ENCODE measurements at regions not wholly inside any gene's neighbourhood (a gene's known extent, or its start where the extent isn't known, plus 50 kb on each side); places are given as distances from the start of the nearest gene placed in this dataset.

GRCh38 chr4:180665481-180665880, 1577.7 kb upstream of the TENM3 start:
- no peak for DNase-seq

GRCh38 chr4:180665994-180666824, 1577.0 kb upstream of the TENM3 start:
- DNase-seq, result peak; percentile 68

DNA sequence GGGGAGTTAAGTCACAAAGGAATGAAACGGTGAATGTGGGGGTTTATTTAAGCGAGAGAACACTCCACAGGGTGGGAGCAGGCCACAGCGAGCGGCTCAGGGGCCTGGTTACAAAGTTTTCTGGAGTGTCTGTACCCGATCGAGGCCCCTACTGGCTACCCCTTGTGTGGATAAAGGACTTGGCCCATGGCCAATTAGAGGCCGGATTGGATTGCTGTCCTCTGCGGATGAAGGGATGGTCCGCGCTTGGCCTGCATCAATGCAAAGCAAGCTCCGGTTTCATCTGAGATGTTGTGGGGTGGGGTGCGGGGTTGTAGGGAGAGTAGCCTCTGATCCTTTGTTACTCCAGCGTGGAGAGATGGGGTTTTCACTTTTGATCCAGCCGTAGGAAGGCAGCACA, 1574.5 kb upstream of the TENM3 start:
- DNase-seq, result no peak

DNA sequence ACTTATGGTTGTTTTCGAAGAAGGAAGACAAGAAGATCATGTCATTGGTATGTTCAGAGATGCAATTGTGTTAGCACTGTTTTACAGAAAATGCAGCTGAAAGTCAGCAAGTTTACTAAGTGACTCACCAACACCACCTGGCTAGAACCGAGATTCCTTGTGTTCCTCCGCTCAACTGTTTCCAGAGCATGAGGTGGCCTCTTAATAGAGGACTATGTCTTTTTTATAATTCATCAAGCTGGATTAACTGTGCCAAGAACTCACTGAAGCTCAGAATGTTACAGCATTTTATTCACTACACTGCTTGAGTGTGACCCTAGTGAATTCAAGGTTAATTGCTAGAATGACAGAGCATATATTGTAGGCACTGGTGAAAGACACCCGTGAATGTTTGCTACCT, 1573.5 kb upstream of the TENM3 start:
- no peak for DNase-seq

- no peak for DNase-seq
These were observed 1568.4 kb upstream of the TENM3 start for GRCh38 chr4:180674619-180675358.

- no peak for DNase-seq
These were observed 1567.9 kb upstream of the TENM3 start for GRCh38 chr4:180675359-180675650.

- DNase-seq, result no peak
These were observed 1562.9 kb upstream of the TENM3 start for GRCh38 chr4:180680305-180680704.

GRCh38 chr4:180682776-180683175, 1560.4 kb upstream of the TENM3 start:
- no peak for DNase-seq

DNA sequence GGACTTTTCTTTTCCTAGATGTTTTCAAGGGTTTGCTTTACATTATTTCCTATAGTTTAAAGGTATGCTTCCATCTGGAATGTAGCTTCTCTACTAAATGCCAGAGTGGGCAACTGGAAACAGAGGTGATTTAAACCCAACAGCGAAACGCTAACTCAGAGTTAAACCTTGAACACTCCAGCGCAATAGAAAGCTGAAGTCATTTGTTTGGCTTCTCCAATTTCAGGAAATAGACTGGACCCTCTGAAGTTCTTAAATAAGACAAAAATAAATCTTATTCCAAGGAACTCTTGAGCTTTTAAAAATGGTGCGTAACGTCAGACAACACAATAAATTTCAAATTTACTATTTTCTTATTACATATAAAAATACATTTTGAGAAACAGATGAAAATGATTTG, 1560.0 kb upstream of the TENM3 start:
- DNase-seq, result peak; percentile 48

DNA sequence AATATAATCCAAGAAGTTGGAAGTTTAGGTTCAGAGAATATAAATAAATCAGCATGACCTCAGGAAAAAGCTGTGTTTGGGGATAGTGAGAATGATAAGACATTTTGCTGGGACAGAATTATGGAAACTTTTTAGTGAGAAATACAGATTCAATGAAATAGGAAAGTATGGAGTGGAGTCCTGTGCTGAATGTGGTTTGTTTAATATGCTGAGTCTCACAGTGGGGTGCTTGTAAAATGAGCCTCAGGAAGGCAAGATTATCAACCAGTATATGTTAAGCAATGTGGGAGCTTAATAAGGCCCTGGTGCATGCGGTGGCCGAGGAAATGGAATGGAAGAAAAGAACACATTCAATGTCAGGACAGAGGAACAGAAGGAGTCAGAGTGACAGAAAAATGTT, 1554.7 kb upstream of the TENM3 start:
- no peak for DNase-seq

DNA sequence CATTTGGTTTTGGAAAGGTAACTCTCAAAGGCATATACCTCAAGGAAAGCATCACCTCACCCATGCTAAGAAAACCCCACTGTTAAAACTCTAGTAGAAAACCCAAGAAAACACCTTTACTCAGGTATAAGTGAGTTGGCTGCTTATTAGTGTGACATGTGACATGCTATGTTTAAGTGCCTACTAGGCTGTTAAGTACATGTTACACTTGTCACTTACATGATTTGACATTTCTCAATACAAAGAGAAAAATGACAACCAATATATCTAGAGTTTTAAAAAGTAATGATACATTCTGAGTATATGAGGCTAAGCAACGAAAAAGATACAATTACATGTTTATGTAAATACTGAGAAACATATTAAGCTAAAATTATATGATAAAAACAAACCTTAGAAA, 1548.3 kb upstream of the TENM3 start:
- DNase-seq, result no peak

DNA sequence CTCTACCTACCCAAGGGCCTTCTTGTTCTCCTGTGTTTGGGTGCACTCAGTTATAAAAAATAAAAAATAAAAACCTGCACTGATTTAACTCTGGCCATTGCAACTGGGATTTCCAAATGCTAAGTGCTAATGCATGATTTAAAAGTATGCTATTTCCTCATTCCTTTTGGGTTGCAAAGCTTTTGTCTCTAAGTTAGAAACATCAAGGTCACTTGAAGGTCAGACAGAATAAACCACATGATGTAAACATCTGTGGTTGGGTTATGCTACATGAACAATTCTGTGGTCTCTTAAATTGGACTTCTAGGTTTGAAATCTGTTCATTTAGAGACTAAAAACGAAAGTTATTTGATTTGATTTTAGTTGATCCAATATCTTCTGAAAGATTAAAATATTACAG, 1547.4 kb upstream of the TENM3 start:
- DNase-seq, result no peak

GRCh38 chr4:180696460-180697092, 1546.6 kb upstream of the TENM3 start:
- no peak for DNase-seq

- no peak for DNase-seq
These were observed 1544.5 kb upstream of the TENM3 start for GRCh38 chr4:180698550-180699195.

GRCh38 chr4:180706766-180707165, 1536.4 kb upstream of the TENM3 start:
- no peak for DNase-seq

GRCh38 chr4:180710628-180711337, 1532.4 kb upstream of the TENM3 start:
- no peak for DNase-seq

- no peak for DNase-seq
These were observed 1525.7 kb upstream of the TENM3 start for GRCh38 chr4:180717451-180718033.

- DNase-seq, result no peak
These were observed 1521.8 kb upstream of the TENM3 start for GRCh38 chr4:180721356-180721755.

DNA sequence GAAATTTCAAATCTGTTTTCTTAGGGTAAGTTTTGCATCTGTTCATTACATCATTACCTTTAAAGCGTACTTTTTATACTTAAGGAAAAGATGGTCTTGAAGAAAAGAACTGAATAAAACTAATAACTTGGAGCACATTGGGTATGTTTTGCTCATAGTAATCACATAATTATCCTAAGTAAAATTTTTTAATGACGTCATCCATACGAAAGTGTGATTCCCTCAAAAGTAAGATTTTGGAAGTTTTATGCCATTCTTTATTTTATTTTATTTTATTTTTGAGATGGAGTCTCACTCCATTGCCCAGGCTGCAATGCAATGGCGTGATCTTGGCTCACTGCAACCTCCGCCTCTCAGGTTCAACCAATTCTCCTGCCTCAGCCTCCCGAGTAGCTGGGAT, 1516.6 kb upstream of the TENM3 start:
- no peak for DNase-seq

- no peak for DNase-seq
These were observed 1515.7 kb upstream of the TENM3 start for GRCh38 chr4:180727478-180727877.

DNA sequence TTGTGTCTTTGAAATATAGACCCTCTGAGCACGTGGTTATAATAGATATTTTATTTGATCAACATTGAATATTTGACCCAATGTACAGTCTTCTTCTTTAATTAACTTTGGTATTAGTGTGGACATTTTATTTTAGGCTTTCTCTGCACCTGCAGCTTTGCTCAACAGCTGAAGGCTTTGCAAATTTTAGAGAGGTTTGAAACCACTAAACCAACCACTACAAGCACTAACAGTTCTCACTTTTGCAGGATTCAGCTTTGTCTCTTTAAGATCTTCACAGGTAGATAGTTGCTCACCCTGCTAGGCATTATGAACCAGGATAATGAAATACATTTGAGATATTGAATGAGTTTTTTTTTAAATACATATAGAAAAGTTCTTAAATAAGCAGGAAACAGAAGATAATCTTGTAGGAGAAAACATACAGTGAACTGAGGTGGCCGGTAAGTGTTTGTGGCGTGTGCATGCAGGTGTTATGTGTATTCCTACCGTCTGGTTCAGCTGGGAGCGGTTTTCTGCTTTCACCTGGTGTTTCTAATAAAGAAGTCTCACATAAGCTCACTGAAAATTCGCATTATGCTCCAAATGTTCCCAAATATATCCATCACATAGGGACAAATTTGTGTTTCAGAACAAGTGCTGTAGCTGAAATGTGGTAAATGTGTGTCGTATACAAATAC, 1508.3 kb upstream of the TENM3 start:
- no peak for DNase-seq

Measured in left kidney (tissue), 1 donor.